Lower leg skin (tissue), 4 donors: ENCODE measurements at regions not wholly inside any gene's neighbourhood (a gene's known extent, or its start where the extent isn't known, plus 50 kb on each side); places are given as distances from the start of the nearest gene placed in this dataset.

ENCODE experiments used
- DNase-seq, 2 donors: peaks; one replicate each; pipeline ENCODE4 v3.0.0-alpha.2; 2019; ENCODE audit warnings: low spot score in 2 of 2
- H3K4me3 ChIP-seq: fragments of 200-600 bp; sonication (generic); 2 replicates; pipeline ENCODE4 v1.5.1; 2017; ENCODE audit warnings: mild to moderate bottlenecking, low read depth; ENCODE audit not compliant: poor library complexity, severe bottlenecking
- CTCF ChIP-seq, 3 donors: fragments of 450-650 bp; IDR thresholded peaks; one replicate each; pipeline ENCODE4 v1.5.1; 2016; ENCODE audit warnings: antibody characterized with exemption in 3 of 3, mild to moderate bottlenecking in 3 of 3, moderate library complexity in 2 of 3
- POLR2A ChIP-seq, 2 donors: fragments of 450-650 bp; IDR thresholded peaks; one replicate each; pipeline ENCODE4 v1.6.1; 2016 to 2017; ENCODE audit warnings: antibody characterized with exemption in 2 of 2, mild to moderate bottlenecking in 1 of 2, moderate library complexity in 1 of 2
- WGBS, 2 donors: methylation state at CpG; one replicate each; pipeline ENCODE4 v1.1.5; 2018; 5-methylcytosine and 5-hydroxymethylcytosine counted together
- intact Hi-C: fragments of 100-400 bp; cut with DNase I; formaldehyde crosslinking; loops from one replicate; pipeline ENCODE4 v1.15.0; 2023; ENCODE audit warnings: low total_unique reads

DNA sequence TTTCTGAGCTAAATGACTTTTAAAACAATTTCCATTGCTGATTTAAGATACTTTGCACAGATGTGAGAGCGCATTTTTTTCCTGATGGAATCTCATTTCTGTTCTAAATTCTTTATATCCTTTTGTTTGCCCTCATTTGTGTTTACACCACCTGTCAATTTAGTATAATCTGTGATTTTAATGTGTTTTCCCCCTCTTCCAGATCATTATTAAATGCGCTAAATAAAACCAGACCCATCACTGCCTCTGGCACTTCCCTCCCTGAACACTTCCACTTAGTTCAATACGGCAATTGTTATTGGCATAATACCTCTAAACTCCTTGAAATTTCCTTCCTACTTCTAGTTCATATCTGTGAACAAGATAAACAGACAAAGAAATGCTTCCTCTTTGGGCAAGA, 186.9 kb upstream of the ADGRL2 start:
- WGBS, 2 donors = 80 to 82% methylated on average over 3 of the region's 3 CpGs
- DNase-seq = no peak
- TF ChIP-seq POLR2A (IDR thresholded peaks at IDR 0.05) (no peak), CTCF (IDR thresholded peaks at IDR 0.05) (no peak)
- no peak overlapping the region for H3K4me3 ChIP-seq
- intact Hi-C loops = no loop called here

DNA sequence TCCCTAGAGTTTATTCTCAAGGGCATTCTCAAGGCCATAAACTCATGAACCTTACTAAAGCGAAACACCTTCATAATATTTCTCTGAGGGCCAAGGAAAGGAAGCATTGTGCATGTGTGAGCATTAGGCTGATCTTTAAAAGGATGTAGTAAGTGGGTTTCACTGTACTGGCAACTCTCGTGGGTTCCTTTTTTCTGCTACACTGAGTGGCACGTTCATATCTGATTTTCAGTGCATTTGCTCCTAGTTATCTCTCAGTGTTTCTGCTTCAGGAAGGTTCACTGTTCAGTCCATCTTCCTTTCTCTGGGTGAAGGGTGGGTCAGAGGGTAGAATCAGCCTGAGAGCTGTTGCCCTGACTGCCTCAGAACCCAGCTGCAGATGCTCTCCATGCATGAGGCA, 192.8 kb upstream of the ADGRL2 start:
- no peak for TF ChIP-seq CTCF (IDR thresholded peaks at IDR 0.05)
- TF ChIP-seq POLR2A (IDR thresholded peaks at IDR 0.05) = no peak
- DNase-seq = no peak
- H3K4me3 ChIP-seq = no peak overlapping the region
- intact Hi-C loops = no loop called here
- WGBS, 2 donors = 77 to 80% methylated on average over 3 of the region's 3 CpGs

DNA sequence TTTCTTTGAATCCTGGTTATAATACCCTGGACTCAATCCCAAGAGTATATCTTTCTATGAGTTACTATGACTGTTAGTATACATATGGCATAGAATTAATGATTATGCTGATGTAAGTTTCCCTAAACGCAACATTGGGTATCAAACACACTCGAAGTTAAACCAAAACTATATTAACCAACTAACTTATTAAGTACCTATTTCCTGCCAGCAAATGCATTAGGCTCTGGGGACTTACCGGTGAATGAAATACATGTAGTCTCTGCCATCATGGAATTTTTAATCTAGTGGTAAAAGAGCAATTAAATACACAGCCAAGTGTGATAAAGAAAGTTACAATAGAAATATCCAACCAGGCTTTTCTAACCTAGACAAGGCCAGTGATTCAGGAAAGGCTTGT, 193.6 kb upstream of the ADGRL2 start:
- intact Hi-C loops = no loop called here
- DNase-seq = no peak
- TF ChIP-seq CTCF (IDR thresholded peaks at IDR 0.05) (no peak), POLR2A (IDR thresholded peaks at IDR 0.05) (no peak)
- no peak overlapping the region for H3K4me3 ChIP-seq
- WGBS, 2 donors = 87 to 90% methylated on average over 3 of the region's 3 CpGs

DNA sequence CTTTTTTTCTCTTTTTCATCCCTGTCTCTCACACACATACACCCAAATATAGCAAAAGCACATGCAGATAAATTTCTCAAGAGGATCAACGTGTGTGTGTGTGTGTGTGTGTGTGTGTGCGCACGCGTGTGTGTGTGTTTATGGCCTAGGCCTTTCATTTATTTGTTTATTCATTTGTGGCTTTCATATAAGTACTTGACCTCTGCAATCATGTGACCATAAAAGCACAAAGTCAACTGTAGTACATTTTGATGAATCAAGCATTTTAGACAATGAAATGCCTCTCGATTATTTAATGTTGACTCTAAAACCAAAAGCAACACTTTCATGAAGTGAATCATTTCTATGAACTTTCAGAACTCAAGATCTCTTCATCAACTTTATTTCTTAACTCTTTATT, 194.1 kb upstream of the ADGRL2 start:
- TF ChIP-seq CTCF (IDR thresholded peaks at IDR 0.05) (no peak), POLR2A (IDR thresholded peaks at IDR 0.05) (no peak)
- no peak for DNase-seq
- no peak overlapping the region for H3K4me3 ChIP-seq
- WGBS, 2 donors = 85% methylated on average over 5 of the region's 5 CpGs
- intact Hi-C loops = no loop called here

- DNase-seq = no peak
- intact Hi-C loops = no loop called here
- TF ChIP-seq POLR2A (IDR thresholded peaks at IDR 0.05) (no peak), CTCF (IDR thresholded peaks at IDR 0.05) (no peak)
- no peak overlapping the region for H3K4me3 ChIP-seq
These were observed 195.7 kb upstream of the ADGRL2 start for GRCh38 chr1:81605023-81605422.

GRCh38 chr1:81600878-81601622, 199.7 kb upstream of the ADGRL2 start:
- no peak overlapping the region for H3K4me3 ChIP-seq
- DNase-seq = no peak
- TF ChIP-seq CTCF (IDR thresholded peaks at IDR 0.05) (no peak), POLR2A (IDR thresholded peaks at IDR 0.05) (no peak)
- 66 to 71% methylated on average over 3 of the region's 3 CpGs for WGBS, 2 donors
- intact Hi-C loops = no loop called here
